Fibroblast of the conjunctiva (primary cell): ENCODE measurements at regions not wholly inside any gene's neighbourhood (a gene's known extent, or its start where the extent isn't known, plus 50 kb on each side); places are given as distances from the start of the nearest gene placed in this dataset.
"Not testable (repeated sequence)": the region's sequence is repeated elsewhere in the genome, so short reads cannot be mapped to it uniquely, and the experiment has no call there.

Experiments
- DNase-seq: peaks from one replicate; pipeline ENCODE4 v3.0.0-alpha.2; 2010; ENCODE audit warnings: low read depth

GRCh38 chr6:2611092-2611491 lies 139.6 kb downstream of the MYLK4 start:
- DNase-seq = peak; percentile 23

- no peak for DNase-seq
These were observed 142.2 kb downstream of the MYLK4 start for GRCh38 chr6:2608503-2608902.

GRCh38 chr6:2600363-2600762 lies 150.4 kb downstream of the MYLK4 start:
- no peak for DNase-seq

GRCh38 chr6:2599817-2600216 lies 150.9 kb downstream of the MYLK4 start:
- no peak for DNase-seq

GRCh38 chr6:2598867-2599266 lies 151.9 kb downstream of the MYLK4 start:
- DNase-seq = no peak

GRCh38 chr6:2597991-2598390 lies 152.7 kb downstream of the MYLK4 start:
- no peak for DNase-seq

- not testable (repeated sequence) for DNase-seq
These were observed 153.3 kb downstream of the MYLK4 start for GRCh38 chr6:2597457-2597856.

GRCh38 chr6:2596222-2596621 lies 154.5 kb downstream of the MYLK4 start:
- DNase-seq = no peak

GRCh38 chr6:2594868-2595267 lies 155.9 kb downstream of the MYLK4 start:
- DNase-seq = no peak

- DNase-seq = no peak
These were observed 157.6 kb downstream of the MYLK4 start for GRCh38 chr6:2593167-2593566.

GRCh38 chr6:2589171-2589661 lies 161.5 kb downstream of the MYLK4 start:
- DNase-seq = no peak

- DNase-seq = no peak
These were observed 167.3 kb downstream of the MYLK4 start for GRCh38 chr6:2583459-2583858.

GRCh38 chr6:2582268-2582667 lies 168.5 kb downstream of the MYLK4 start:
- DNase-seq = no peak

- DNase-seq = no peak
These were observed 169.1 kb downstream of the MYLK4 start for GRCh38 chr6:2581611-2582010.

GRCh38 chr6:2581011-2581410 lies 169.7 kb downstream of the MYLK4 start:
- DNase-seq = no peak

- no peak for DNase-seq
These were observed 170.7 kb downstream of the MYLK4 start for GRCh38 chr6:2579804-2580570.

GRCh38 chr6:2579241-2579761 lies 171.4 kb downstream of the MYLK4 start:
- DNase-seq = no peak

GRCh38 chr6:2578767-2579166 lies 172.0 kb downstream of the MYLK4 start:
- no peak for DNase-seq

- DNase-seq = no peak
These were observed 174.2 kb downstream of the MYLK4 start for GRCh38 chr6:2576499-2576898.

- no peak for DNase-seq
These were observed 175.5 kb downstream of the MYLK4 start for GRCh38 chr6:2575236-2575635.

GRCh38 chr6:2569420-2569819 lies 181.3 kb downstream of the MYLK4 start:
- DNase-seq = not testable (repeated sequence)

- no peak for DNase-seq
These were observed 184.7 kb downstream of the MYLK4 start for GRCh38 chr6:2566048-2566447.

- no peak for DNase-seq
These were observed 185.2 kb downstream of the MYLK4 start for GRCh38 chr6:2565499-2565898.

- DNase-seq = no peak
These were observed 187.1 kb downstream of the MYLK4 start for GRCh38 chr6:2563635-2564034.
